ENCODE measurements at regions not wholly inside any gene's neighbourhood (a gene's known extent, or its start where the extent isn't known, plus 50 kb on each side); places are given as distances from the start of the nearest gene placed in this dataset.

DNA sequence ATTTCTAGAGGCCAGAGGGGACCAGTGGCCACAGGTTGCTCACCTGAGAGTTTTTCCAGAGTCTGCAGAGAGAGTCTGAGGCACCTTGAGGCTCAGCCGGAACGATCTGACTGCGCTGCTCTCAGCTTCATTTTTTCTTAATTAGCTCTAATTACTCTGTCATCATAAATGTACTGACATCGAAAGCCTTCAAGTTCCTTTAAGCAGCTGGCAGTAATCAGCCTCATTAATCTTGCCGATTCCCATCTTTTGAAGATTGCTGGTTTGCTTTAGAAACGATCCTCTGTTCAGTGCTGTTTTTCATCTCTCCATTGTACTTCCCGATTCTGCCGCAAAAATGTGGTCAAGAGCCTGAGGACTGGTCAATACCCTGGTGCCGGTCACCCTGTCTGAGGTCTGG lies 454.7 kb downstream of the TYW1 start:
- TF ChIP-seq, protein P1, sequence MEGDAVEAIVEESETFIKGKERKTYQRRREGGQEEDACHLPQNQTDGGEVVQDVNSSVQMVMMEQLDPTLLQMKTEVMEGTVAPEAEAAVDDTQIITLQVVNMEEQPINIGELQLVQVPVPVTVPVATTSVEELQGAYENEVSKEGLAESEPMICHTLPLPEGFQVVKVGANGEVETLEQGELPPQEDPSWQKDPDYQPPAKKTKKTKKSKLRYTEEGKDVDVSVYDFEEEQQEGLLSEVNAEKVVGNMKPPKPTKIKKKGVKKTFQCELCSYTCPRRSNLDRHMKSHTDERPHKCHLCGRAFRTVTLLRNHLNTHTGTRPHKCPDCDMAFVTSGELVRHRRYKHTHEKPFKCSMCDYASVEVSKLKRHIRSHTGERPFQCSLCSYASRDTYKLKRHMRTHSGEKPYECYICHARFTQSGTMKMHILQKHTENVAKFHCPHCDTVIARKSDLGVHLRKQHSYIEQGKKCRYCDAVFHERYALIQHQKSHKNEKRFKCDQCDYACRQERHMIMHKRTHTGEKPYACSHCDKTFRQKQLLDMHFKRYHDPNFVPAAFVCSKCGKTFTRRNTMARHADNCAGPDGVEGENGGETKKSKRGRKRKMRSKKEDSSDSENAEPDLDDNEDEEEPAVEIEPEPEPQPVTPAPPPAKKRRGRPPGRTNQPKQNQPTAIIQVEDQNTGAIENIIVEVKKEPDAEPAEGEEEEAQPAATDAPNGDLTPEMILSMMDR (IDR thresholded peaks at IDR 0.05; ENCODE audit: insufficient read depth, low read depth, low read length): no peak
- TF ChIP-seq EZH2 (IDR thresholded peaks at IDR 0.05; ENCODE audit: insufficient read depth, low read length): no peak

Measured in astrocyte (in vitro differentiated cells and primary cell).